Small intestine (tissue), 7 donors: ENCODE measurements at regions not wholly inside any gene's neighbourhood (a gene's known extent, or its start where the extent isn't known, plus 50 kb on each side); places are given as distances from the start of the nearest gene placed in this dataset.
"Not testable (repeated sequence)": the region's sequence is repeated elsewhere in the genome, so short reads cannot be mapped to it uniquely, and the experiment has no call there.

ENCODE experiments used
- DNase-seq, 2 donors: peaks; one replicate each; pipeline versions ENCODE4 v3.0.0 to v3.0.0-alpha.2; 2013
- FAIRE-seq: peaks from 2 replicates; lab custom pipeline; 2012; peaks lifted over from hg19 to GRCh38; lab: Jason Lieb, UNC
- H3K27ac ChIP-seq, 3 donors: one replicate each; pipeline ENCODE4 v1.5.1; 2013; ENCODE audit warnings: low read length in 2 of 3, mild to moderate bottlenecking in 2 of 3, control low read depth in 1 of 3, inconsistent platforms in 1 of 3, low read depth in 1 of 3, moderate library complexity in 1 of 3
- H3K27me3 ChIP-seq, 3 donors: one replicate each; pipeline ENCODE4 v1.6.1; 2013; ENCODE audit warnings: low read length in 3 of 3, inconsistent platforms in 1 of 3; ENCODE audit not compliant: control insufficient read depth in 3 of 3, insufficient read depth in 3 of 3
- H3K36me3 ChIP-seq, 3 donors: one replicate each; pipeline ENCODE4 v1.6.1; 2013; ENCODE audit warnings: low read length in 3 of 3, inconsistent platforms in 1 of 3, low read depth in 1 of 3, mild to moderate bottlenecking in 1 of 3, moderate library complexity in 1 of 3; ENCODE audit not compliant: control insufficient read depth in 3 of 3, insufficient read depth in 2 of 3
- H3K4me1 ChIP-seq, 3 donors: one replicate each; pipeline ENCODE4 v1.6.1; 2013; ENCODE audit warnings: low read length in 2 of 3, inconsistent platforms in 1 of 3, low read depth in 1 of 3, mild to moderate bottlenecking in 1 of 3, moderate library complexity in 1 of 3; ENCODE audit not compliant: control insufficient read depth in 3 of 3, insufficient read depth in 2 of 3
- H3K4me3 ChIP-seq, 3 donors: one replicate each; pipeline ENCODE4 v1.5.1; 2013; ENCODE audit warnings: low read length in 3 of 3, control low read depth in 1 of 3, inconsistent platforms in 1 of 3, low read depth in 1 of 3, mild to moderate bottlenecking in 1 of 3, moderate library complexity in 1 of 3
- H3K9me3 ChIP-seq, 2 donors: one replicate each; pipeline ENCODE4 v1.6.1; 2013; ENCODE audit warnings: low read depth in 1 of 2, low read length in 1 of 2; ENCODE audit not compliant: control insufficient read depth in 2 of 2, insufficient read depth in 1 of 2
- WGBS, 3 donors: extraction: QIAGEN DNeasy Blood & Tissue Kit; methylation state at CpG; one replicate each; pipeline ENCODE4 v1.1.7; 2013; 5-methylcytosine and 5-hydroxymethylcytosine counted together
- donor health status: healthy with polysubstance abuse.
- donor health status: control.
- donor health status: control.
- donor health status: Bipolar disorder and iron deficiency.
- donor health status: healthy.

DNA sequence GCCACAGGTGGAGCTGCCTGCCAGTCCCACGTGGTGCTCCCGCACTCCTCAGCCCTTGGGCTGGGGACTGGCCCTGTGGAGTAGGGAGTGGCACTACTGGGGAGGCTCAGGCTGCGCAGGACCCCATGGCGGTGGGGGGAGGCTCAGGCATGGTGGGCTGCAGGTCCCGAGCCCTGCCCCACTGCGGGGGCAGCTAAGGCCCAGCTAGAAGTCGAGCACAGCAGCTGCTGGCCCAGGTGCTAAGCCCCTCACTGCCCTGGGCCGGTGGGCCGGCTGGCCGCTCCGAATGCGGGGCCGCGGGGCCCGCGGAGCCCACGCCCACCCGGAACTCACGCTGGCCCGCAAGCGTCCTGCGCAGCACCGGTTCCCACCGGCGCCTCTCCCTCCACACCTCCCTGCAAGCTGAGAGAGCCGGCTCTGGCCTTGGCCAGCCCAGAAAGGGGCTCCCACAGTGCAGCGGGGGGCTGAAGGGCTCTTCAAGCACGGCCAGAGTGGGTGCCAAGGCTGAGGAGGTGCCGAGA, 76.5 kb upstream of the RGS1 start:
- not testable (repeated sequence) for FAIRE-seq, H3K4me1 ChIP-seq
- 93 to 96% (median 95%) methylated on average over 18 to 29 of the region's 29 CpGs for WGBS, 3 donors

DNA sequence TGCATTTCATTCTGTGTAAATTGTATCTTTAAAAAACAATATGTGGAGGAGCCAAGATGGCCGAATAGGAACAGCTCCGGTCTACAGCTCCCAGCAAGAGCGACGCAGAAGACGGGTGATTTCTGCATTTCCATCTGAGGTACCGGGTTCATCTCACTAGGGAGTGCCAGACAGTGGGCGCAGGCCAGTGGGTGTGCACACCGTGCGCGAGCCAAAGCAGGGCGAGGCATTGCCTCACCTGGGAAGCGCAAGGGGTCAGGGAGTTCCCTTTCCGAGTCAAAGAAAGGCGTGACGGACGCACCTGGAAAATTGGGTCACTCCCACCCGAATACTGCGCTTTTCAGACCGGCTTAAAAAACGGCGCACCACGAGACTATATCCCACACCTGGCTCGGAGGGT, 75.0 kb upstream of the RGS1 start:
- H3K27me3 ChIP-seq, H3K27ac ChIP-seq, H3K4me1 ChIP-seq, FAIRE-seq, H3K36me3 ChIP-seq, H3K9me3 ChIP-seq, H3K4me3 ChIP-seq, DNase-seq: not testable (repeated sequence)
- 91 to 96% (median 96%) methylated on average over 13 to 20 of the region's 23 CpGs for WGBS, 3 donors

More for the DNA sequence above, 76.5 kb upstream of the RGS1 start:
- not testable (repeated sequence) for H3K27ac ChIP-seq, H3K27me3 ChIP-seq, H3K4me3 ChIP-seq, H3K9me3 ChIP-seq, DNase-seq, H3K36me3 ChIP-seq

DNA sequence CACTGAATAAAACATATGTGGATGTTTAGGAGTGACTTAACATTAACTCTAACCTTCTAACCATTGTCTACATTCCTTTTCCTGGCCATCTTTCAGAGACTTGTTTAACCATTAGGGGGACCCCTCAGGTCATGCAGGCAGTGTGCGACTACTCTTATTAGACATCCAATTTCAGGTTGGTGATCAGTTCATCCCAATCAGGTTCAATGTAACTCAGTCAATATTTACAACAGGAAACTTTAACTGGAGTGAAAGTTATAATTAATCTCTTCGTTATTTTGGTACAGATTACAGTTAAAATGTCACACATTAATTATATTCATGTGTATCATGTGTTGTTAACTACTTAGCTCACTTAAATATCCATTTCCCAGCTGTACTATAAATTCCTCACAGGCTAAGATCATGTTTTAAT, 68.8 kb upstream of the RGS1 start:
- Histone ChIP-seq H3K36me3 (no peaks in the 10 kb centered on the region), H3K4me1 (no peaks in the 10 kb centered on the region), H3K9me3 (no peaks in the 10 kb centered on the region), H3K27me3 (no peaks in the 10 kb centered on the region), H3K27ac (no peak overlapping the region), H3K4me3 (no peak overlapping the region)
- 36 to 48% (median 47%) methylated on average over 2 of the region's 2 CpGs for WGBS, 3 donors
- DNase-seq (peak in 1 of 2 donors; percentile 35), FAIRE-seq (peak; percentile 5)

DNA sequence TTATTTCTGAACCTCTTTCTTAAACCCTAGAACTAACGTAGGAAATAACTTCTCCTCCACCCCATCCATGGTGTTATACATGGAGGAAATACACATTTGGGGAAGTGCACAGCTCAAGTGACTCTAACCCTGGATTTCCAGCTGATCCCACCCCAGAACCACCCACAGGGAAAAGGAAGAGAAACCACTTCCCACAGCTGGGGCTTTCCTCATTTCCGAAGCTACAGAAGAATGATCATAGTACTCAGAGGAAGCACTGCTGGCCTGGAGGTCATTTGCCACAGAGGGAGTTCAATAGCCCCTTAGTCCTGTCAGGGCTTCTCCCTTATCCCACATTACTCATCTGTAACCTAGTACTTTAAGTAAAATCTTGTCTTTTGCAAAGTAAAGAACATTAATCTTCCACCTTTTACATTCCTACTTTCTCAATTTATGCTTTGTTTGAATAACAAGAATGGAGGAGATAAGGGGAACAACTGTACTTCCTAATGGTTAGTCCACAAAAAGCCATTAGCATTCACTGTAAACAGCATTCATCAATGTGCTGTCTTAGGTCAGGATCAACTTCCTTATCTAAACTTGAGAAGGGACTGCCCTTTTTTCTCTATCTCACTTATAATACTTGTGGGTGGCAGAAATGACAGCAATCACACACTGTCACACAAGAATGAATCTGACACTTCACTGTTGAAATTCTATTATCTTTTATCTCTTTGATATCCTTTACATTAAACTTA, 63.0 kb upstream of the RGS1 start:
- peak in 1 of 2 donors; percentile 18 for DNase-seq

DNA sequence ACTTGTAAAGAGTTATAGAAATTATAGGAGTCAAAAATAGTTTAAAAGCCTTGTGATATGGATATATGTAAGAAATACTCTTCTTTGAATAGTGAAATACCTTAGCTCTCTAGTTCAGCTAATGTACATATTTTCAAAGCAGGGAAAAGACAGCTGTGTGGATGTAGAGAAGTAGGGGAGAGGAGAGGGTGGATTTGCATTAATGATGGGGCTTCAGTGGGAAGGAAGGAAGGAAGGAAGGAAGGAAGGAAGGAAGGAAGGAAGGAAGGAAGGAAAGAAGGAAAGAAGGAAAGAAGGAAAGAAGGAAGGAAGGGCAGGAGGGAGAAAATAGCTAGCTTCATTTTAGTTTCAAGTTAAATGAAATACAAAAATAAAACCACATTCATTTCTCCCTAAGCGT, 62.4 kb upstream of the RGS1 start:
- Histone ChIP-seq H3K9me3 (no peaks in the 10 kb centered on the region), H3K27ac (no peak overlapping the region), H3K27me3 (no peaks in the 10 kb centered on the region), H3K4me3 (no peak overlapping the region), H3K4me1 (peaks cover 0 to 3% (median 0%) of the 10 kb centered on the region in 3 donors), H3K36me3 (no peaks in the 10 kb centered on the region)
- 88 to 97% (median 96%) methylated on average over 1 of the region's 1 CpG for whole genome bisulfite sequencing, 3 donors
- FAIRE-seq (no peak), DNase-seq (no peak)

More for the DNA sequence above, 63.0 kb upstream of the RGS1 start:
- Histone ChIP-seq H3K4me3 (no peak overlapping the region), H3K9me3 (no peaks in the 10 kb centered on the region), H3K36me3 (no peaks in the 10 kb centered on the region), H3K4me1 (peaks cover 0 to 3% (median 0%) of the 10 kb centered on the region in 3 donors), H3K27ac (peak overlapping the region in 1 of 3 donors; percentile 30), H3K27me3 (no peaks in the 10 kb centered on the region)
- no peak for FAIRE-seq
- WGBS, 3 donors = 37 to 57% (median 54%) methylated on average over 2 of the region's 2 CpGs

DNA sequence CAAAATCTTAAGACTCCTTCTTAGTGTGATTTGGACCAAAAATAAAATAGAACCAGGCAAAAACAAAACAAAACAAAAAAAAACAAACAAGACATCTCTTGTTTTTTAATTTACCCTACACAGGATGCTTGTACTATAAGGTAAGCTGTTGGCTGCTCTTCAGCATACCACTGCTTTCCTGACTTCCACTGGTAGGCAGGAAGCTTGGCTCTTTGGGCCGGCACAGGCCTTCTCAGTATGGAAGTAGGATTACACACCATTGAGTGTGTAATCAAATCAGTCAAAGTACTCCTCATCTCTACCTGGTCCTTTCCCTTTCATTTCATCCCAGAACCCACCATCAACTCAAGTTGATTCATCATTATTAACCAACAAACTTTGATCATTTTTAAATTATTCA, 61.9 kb upstream of the RGS1 start:
- no peak for FAIRE-seq
- H3K27ac ChIP-seq = no peak overlapping the region
- no peaks in the 10 kb centered on the region for H3K27me3 ChIP-seq
- 78 to 94% (median 90%) methylated on average over 1 of the region's 1 CpG for WGBS, 3 donors
- no peak overlapping the region for H3K4me3 ChIP-seq
- H3K36me3 ChIP-seq = no peaks in the 10 kb centered on the region
- no peak for DNase-seq
- no peaks in the 10 kb centered on the region for H3K9me3 ChIP-seq
- H3K4me1 ChIP-seq = peaks cover 0 to 3% (median 0%) of the 10 kb centered on the region in 3 donors

DNA sequence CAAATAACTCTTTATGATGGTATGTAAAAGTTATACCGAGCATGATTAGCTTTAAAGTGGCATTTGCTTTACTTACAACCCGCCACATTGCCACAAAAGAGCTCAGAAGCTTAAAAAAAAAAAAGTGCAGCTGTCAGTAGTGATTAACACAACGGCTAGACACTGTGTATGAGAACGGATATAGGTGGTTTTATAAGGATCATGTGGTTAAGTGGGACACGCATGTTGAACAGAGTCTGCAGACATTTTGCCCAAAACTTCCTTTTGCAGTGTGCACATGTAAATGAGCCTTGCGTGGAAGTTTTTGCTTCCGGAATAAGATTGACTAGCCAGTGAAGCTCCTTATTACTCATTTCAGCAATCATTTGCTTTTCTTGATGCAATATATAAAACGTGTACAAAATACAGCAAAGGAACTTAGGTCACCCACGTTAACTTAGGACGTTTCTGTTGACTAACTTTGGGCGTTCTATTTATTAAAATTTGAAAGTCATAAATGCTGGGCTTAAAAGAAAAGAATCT, 58.7 kb upstream of the RGS1 start:
- no peaks in the 10 kb centered on the region for H3K9me3 ChIP-seq
- H3K27me3 ChIP-seq = no peaks in the 10 kb centered on the region
- no peaks in the 10 kb centered on the region for H3K36me3 ChIP-seq
- 49 to 62% (median 53%) methylated on average over 11 of the region's 11 CpGs for WGBS, 3 donors
- peak overlapping the region in 2 of 3 donors; percentile 24 to 49 for H3K27ac ChIP-seq
- peaks cover 0 to 3% (median 0%) of the 10 kb centered on the region in 3 donors for H3K4me1 ChIP-seq
- no peak overlapping the region for H3K4me3 ChIP-seq
- DNase-seq = peak; percentile 22 to 76
- no peak for FAIRE-seq

DNA sequence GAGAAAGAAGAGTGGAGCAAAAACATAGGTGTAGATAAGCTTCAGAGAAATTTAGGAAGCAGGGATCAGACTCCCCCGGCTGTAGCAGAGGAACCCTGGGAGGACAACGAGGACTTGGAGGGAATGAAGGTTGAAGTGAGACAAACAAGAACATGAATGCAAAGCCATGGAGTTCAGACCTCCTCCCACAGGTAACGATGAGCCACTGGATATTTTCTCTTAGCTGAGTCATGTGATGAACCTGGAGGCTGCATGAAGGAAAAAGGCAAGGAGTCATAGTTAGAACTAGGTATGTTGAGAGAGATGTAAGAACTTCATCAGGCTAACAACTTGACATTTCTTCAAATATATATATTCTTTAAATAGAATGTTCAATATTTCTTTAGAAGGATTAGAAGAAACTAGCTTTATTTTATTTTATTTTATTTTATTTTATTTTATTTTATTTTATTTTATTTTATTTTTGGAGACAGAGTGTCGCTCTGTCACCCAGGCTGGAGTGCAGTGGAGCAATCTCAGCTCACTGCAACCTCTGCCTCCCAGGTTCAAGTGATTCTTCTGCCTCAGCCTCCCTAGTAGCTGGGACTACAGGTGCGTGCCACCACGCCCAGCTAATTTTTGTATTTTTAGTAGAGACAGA, 57.7 kb upstream of the RGS1 start:
- peak overlapping the region in 1 of 3 donors; percentile 75 for H3K27ac ChIP-seq
- FAIRE-seq, H3K36me3 ChIP-seq, H3K27me3 ChIP-seq, H3K9me3 ChIP-seq, H3K4me3 ChIP-seq, H3K4me1 ChIP-seq, DNase-seq: not testable (repeated sequence)
- 77 to 88% (median 80%) methylated on average over 6 of the region's 6 CpGs for WGBS, 3 donors
